Neutrophil (primary cell): ENCODE measurements at regions not wholly inside any gene's neighbourhood (a gene's known extent, or its start where the extent isn't known, plus 50 kb on each side); places are given as distances from the start of the nearest gene placed in this dataset.

Experiments
- H3K27ac ChIP-seq: fragments of 200-600 bp; sonication (generic); 2 replicates; pipeline ENCODE4 v1.5.1; 2016; ENCODE audit warnings: mild to moderate bottlenecking, moderate library complexity
- H3K27me3 ChIP-seq: fragments of 200-600 bp; sonication (generic); 2 replicates; pipeline ENCODE4 v1.6.0; 2016; ENCODE audit warnings: mild to moderate bottlenecking
- H3K36me3 ChIP-seq: fragments of 200-600 bp; sonication (generic); 2 replicates; pipeline ENCODE4 v1.5.1; 2017
- H3K4me1 ChIP-seq, 2 experiments: fragments of 200-600 bp in 1 of 2; sonication (generic) in 1 of 2; 1 replicate in 1 of 2; 2 replicates in 1 of 2; pipeline versions ENCODE4 v1.5.1 to v1.6.1; 2013 to 2016; ENCODE audit warnings: low read depth in 1 of 2, low read length in 1 of 2, mild to moderate bottlenecking in 1 of 2, moderate library complexity in 1 of 2; ENCODE audit not compliant: control insufficient read depth in 1 of 2, insufficient read depth in 1 of 2
- H3K4me3 ChIP-seq, 2 experiments: fragments of 200-600 bp in 1 of 2; sonication (generic) in 1 of 2; 1 replicate in 1 of 2; 2 replicates in 1 of 2; pipeline ENCODE4 v1.5.1; 2013 to 2016; ENCODE audit warnings: low read depth in 1 of 2, low read length in 1 of 2, mild to moderate bottlenecking in 1 of 2, moderate library complexity in 1 of 2
- H3K9me3 ChIP-seq: fragments of 200-600 bp; sonication (generic); 2 replicates; pipeline ENCODE4 v1.5.1; 2016
- CTCF ChIP-seq: fragments of 200-600 bp; sonication (generic); IDR thresholded peaks from 2 replicates; pipeline ENCODE4 v1.5.1; 2016; ENCODE audit warnings: antibody characterized with exemption

DNA sequence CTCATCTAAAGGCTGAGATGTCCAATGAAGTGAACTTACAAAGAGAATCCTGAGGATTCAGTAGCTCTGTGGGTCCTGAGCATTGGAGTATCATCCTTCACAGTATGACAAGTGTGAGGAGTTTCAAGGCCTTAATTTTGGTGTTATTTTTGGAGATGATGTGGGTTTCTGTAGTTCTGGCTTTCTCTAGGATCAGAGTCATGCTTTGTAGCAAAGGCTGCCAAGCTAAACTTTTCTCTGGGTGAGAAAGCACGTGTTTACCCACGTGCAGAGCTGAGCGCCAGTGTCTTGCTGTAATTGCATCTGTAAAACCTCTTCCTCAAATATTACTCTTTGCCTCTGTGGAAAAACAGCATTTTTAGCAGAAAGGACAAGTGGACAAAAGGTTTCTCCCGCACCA, 387.8 kb upstream of the LYPLAL1 start:
- Histone ChIP-seq H3K27ac (no peak overlapping the region), H3K4me1 (no peaks in the 10 kb centered on the region), H3K4me3 (no peak overlapping the region), H3K27me3 (no peaks in the 10 kb centered on the region), H3K36me3 (no peaks in the 10 kb centered on the region), H3K9me3 (no peaks in the 10 kb centered on the region)
- TF ChIP-seq CTCF: no peak

DNA sequence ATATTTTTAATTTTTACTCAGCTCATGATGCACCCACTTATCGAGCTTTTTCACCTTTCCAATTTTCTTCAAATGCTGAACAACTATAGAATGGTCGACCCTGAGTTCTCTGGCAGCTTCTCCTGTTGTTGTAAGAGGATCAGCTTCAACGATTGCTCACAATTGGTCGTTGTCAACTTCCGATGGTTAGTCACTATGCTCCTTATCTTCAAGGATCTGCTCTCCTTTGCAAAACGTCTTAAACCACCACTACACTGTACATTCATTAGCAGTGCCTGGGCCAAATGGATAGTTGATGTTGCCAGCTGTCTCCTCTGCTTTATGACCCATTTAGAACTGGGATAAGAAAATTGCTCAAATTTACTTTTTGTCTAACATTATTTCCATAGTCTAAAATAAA, 385.9 kb upstream of the LYPLAL1 start:
- no peak for TF ChIP-seq CTCF

GRCh38 chr1:218796773-218797172, 376.9 kb upstream of the LYPLAL1 start:
- Histone ChIP-seq H3K36me3 (no peaks in the 10 kb centered on the region), H3K4me3 (no peak overlapping the region), H3K4me1 (no peaks in the 10 kb centered on the region), H3K9me3 (no peaks in the 10 kb centered on the region), H3K27ac (no peak overlapping the region), H3K27me3 (no peaks in the 10 kb centered on the region)
- TF ChIP-seq CTCF: no peak

More for the DNA sequence above, 385.9 kb upstream of the LYPLAL1 start:
- Histone ChIP-seq H3K4me3 (no peak overlapping the region), H3K27me3 (no peaks in the 10 kb centered on the region), H3K4me1 (no peaks in the 10 kb centered on the region), H3K27ac (no peak overlapping the region), H3K36me3 (no peaks in the 10 kb centered on the region), H3K9me3 (no peaks in the 10 kb centered on the region)

- Histone ChIP-seq H3K27me3 (no peaks in the 10 kb centered on the region), H3K4me3 (no peak overlapping the region), H3K9me3 (no peaks in the 10 kb centered on the region), H3K36me3 (no peaks in the 10 kb centered on the region), H3K4me1 (no peaks in the 10 kb centered on the region), H3K27ac (no peak overlapping the region)
- no peak for TF ChIP-seq CTCF
Measured at GRCh38 chr1:218802799-218803198, 370.9 kb upstream of the LYPLAL1 start.

- H3K4me3 ChIP-seq: no peak overlapping the region
- H3K9me3 ChIP-seq: no peaks in the 10 kb centered on the region
- H3K27me3 ChIP-seq: no peaks in the 10 kb centered on the region
- no peaks in the 10 kb centered on the region for H3K36me3 ChIP-seq
- no peaks in the 10 kb centered on the region for H3K4me1 ChIP-seq
- TF ChIP-seq CTCF: no peak
- no peak overlapping the region for H3K27ac ChIP-seq
Measured at GRCh38 chr1:218803351-218803997, 370.2 kb upstream of the LYPLAL1 start.
